H1 (cell line): ENCODE measurements at regions not wholly inside any gene's neighbourhood (a gene's known extent, or its start where the extent isn't known, plus 50 kb on each side); places are given as distances from the start of the nearest gene placed in this dataset.

Source experiments
- BCL11A ChIP-seq, 2 experiments: IDR thresholded peaks; one replicate each; pipeline ENCODE4 v1.6.1; 2011; ENCODE audit warnings: low read depth in 2 of 2, low read length in 2 of 2, mild to moderate bottlenecking in 2 of 2
- CBX8 ChIP-seq: fragments of 300-800, 300-1000 bp; sonication (generic); IDR thresholded peaks from 2 replicates; pipeline ENCODE4 v1.7.1; 2016; ENCODE audit warnings: low read depth, low read length, borderline replicate concordance
- FOSL1 ChIP-seq: IDR thresholded peaks from 2 replicates; pipeline ENCODE4 v1.6.1; 2011; ENCODE audit warnings: mild to moderate bottlenecking, low read depth, low read length, moderate library complexity; ENCODE audit not compliant: insufficient read depth
- GABPA ChIP-seq: IDR thresholded peaks from 2 replicates; pipeline ENCODE4 v1.6.1; 2011; ENCODE audit warnings: mild to moderate bottlenecking, low read length, moderate library complexity, borderline replicate concordance; ENCODE audit not compliant: insufficient read depth
- JUND ChIP-seq: IDR thresholded peaks from 2 replicates; pipeline ENCODE4 v1.6.1; 2011; ENCODE audit warnings: mild to moderate bottlenecking, improper control_type of control experiment, low read length
- MAFK ChIP-seq: IDR thresholded peaks from 2 replicates; pipeline ENCODE4 v1.6.1; 2012; ENCODE audit warnings: low read depth, mild to moderate bottlenecking, improper control_type of control experiment, low read length
- POLR2A ChIP-seq, 2 experiments: IDR thresholded peaks; 1 replicate in 1 of 2; 2 replicates in 1 of 2; pipeline ENCODE4 v1.6.1; 2011; ENCODE audit warnings: low read depth in 2 of 2, low read length in 2 of 2, mild to moderate bottlenecking in 2 of 2; ENCODE audit errors: control extremely low read depth in 1 of 2
- RXRA ChIP-seq: IDR thresholded peaks from 2 replicates; pipeline ENCODE4 v1.6.1; 2011; ENCODE audit warnings: low read depth, mild to moderate bottlenecking, low read length, moderate library complexity; ENCODE audit not compliant: insufficient read depth
- SUZ12 ChIP-seq: fragments of 200-600 bp; sonication (generic); IDR thresholded peaks from 2 replicates; pipeline ENCODE4 v1.6.1; 2012; ENCODE audit warnings: mild to moderate bottlenecking, inconsistent platforms, low read length, moderate library complexity, mixed read lengths
- ZNF274 ChIP-seq: IDR thresholded peaks from 2 replicates; pipeline ENCODE4 v1.7.0; 2012; ENCODE audit warnings: low read length, borderline replicate concordance; ENCODE audit errors: extremely low read depth
- TF ChIP-seq, protein P1 (sequence below), 3 experiments: IDR thresholded peaks; 1 replicate in 2 of 3; 2 replicates in 1 of 3; pipeline versions ENCODE4 v1.5.1 to v1.6.1; 2011; ENCODE audit warnings: low read length in 3 of 3, mild to moderate bottlenecking in 3 of 3, inconsistent platforms in 2 of 3, low read depth in 1 of 3, moderate library complexity in 1 of 3; ENCODE audit not compliant: insufficient read depth in 1 of 3; ENCODE audit errors: control extremely low read depth in 1 of 3
- TF ChIP-seq, protein P2 (sequence below): IDR thresholded peaks from 2 replicates; pipeline ENCODE4 v1.6.1; 2011; ENCODE audit warnings: low read length, improper control_type of control experiment

DNA sequence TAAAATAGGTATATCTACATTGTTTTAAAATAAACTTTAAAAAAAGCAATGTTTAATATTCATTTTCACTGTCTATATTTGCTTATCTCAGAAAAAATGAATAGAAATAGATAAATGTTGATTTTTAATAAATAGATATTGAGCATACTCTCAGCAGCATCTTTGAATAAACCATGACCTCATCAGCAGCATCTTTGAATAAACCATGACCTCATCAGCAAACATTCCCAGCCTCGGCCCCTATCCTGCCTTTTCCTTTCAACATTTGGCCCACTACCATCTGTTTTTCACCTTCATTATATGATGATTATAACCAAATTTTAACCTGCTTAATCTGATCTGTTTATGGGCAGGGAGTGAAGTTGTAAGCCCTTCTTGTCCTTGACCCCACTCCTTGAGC lies 148.7 kb upstream of the SAMSN1 start:
- TF ChIP-seq BCL11A (IDR thresholded peaks at IDR 0.05; ENCODE audit: low read depth in 2 of 2, low read length in 2 of 2): no peak
- no peak for TF ChIP-seq POLR2A (IDR thresholded peaks at IDR 0.05; ENCODE audit: control extremely low read depth in 1 of 2, low read depth in 2 of 2, low read length in 2 of 2)
- TF ChIP-seq ZNF274: no peak
- TF ChIP-seq, protein P1, sequence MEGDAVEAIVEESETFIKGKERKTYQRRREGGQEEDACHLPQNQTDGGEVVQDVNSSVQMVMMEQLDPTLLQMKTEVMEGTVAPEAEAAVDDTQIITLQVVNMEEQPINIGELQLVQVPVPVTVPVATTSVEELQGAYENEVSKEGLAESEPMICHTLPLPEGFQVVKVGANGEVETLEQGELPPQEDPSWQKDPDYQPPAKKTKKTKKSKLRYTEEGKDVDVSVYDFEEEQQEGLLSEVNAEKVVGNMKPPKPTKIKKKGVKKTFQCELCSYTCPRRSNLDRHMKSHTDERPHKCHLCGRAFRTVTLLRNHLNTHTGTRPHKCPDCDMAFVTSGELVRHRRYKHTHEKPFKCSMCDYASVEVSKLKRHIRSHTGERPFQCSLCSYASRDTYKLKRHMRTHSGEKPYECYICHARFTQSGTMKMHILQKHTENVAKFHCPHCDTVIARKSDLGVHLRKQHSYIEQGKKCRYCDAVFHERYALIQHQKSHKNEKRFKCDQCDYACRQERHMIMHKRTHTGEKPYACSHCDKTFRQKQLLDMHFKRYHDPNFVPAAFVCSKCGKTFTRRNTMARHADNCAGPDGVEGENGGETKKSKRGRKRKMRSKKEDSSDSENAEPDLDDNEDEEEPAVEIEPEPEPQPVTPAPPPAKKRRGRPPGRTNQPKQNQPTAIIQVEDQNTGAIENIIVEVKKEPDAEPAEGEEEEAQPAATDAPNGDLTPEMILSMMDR (IDR thresholded peaks at IDR 0.05; ENCODE audit: control extremely low read depth in 1 of 3, insufficient read depth in 1 of 3, low read depth in 1 of 3, low read length in 3 of 3): no peak
- no peak for TF ChIP-seq SUZ12
- no peak for TF ChIP-seq FOSL1
- TF ChIP-seq MAFK: no peak
- no peak for TF ChIP-seq RXRA
- TF ChIP-seq, protein P2, sequence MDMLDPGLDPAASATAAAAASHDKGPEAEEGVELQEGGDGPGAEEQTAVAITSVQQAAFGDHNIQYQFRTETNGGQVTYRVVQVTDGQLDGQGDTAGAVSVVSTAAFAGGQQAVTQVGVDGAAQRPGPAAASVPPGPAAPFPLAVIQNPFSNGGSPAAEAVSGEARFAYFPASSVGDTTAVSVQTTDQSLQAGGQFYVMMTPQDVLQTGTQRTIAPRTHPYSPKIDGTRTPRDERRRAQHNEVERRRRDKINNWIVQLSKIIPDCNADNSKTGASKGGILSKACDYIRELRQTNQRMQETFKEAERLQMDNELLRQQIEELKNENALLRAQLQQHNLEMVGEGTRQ: no peak
- TF ChIP-seq JUND: no peak
- no peak for TF ChIP-seq GABPA
- TF ChIP-seq CBX8: no peak
